IMR-90 (cell line): ENCODE measurements at regions not wholly inside any gene's neighbourhood (a gene's known extent, or its start where the extent isn't known, plus 50 kb on each side); places are given as distances from the start of the nearest gene placed in this dataset.
"Not testable (repeated sequence)": the region's sequence is repeated elsewhere in the genome, so short reads cannot be mapped to it uniquely, and the experiment has no call there.

Experiments used
- ATAC-seq: fragments of 200-7000 bp; cut with Tn5 transposase; 2 replicates; pipeline ENCODE4 v1.9.1; 2020; ENCODE audit warnings: low read depth, mild to moderate bottlenecking, moderate library complexity
- BruUV-seq: library from RNA; stranded (reverse); fragments of 400-500 nt; replicated peaks from 2 replicates; lab custom pipeline; 2021; lab: Mats Ljungman, UMichigan
- CTCF ChIA-PET: fragments of 300-600 bp; formaldehyde crosslinking; extraction: SDS; loops from one replicate; lab custom pipeline; 2021; ENCODE audit warnings: antibody characterized with exemption; lab: Yijun Ruan, JAX
- POLR2A ChIA-PET: fragments of 300-600 bp; sonication (Branson Sonifier 250); formaldehyde crosslinking; loops from one replicate; lab custom pipeline; 2022; ENCODE audit warnings: antibody characterized with exemption; ENCODE audit not compliant: unreplicated experiment; lab: Charles Lee
- DNase-seq: peaks from one replicate; pipeline ENCODE4 v3.0.0; 2013
- H2AFZ ChIP-seq: replicated peaks from 2 replicates; pipeline ENCODE3; 2013; ENCODE audit warnings: low read length, mild to moderate bottlenecking; ENCODE audit not compliant: poor library complexity
- H2AK5ac ChIP-seq: 2 replicates; pipeline ENCODE4 v1.6.1; 2013; ENCODE audit warnings: low read depth, low read length, inconsistent platforms
- H2AK9ac ChIP-seq: replicated peaks from 2 replicates; pipeline ENCODE3; 2013; ENCODE audit warnings: mild to moderate bottlenecking, low read depth, low read length, moderate library complexity; ENCODE audit not compliant: poor library complexity
- H2BK120ac ChIP-seq: 2 replicates; pipeline ENCODE4 v1.6.1; 2013; ENCODE audit warnings: low read depth, low read length, inconsistent platforms
- H2BK15ac ChIP-seq: 3 replicates; pipeline ENCODE4 v1.6.1; 2013; ENCODE audit warnings: low read depth, low read length, inconsistent platforms
- H2BK20ac ChIP-seq: 2 replicates; pipeline ENCODE4 v1.6.1; 2013; ENCODE audit warnings: low read depth, mild to moderate bottlenecking, inconsistent platforms, low read length, moderate library complexity
- H2BK5ac ChIP-seq: 2 replicates; pipeline ENCODE4 v1.6.1; 2013; ENCODE audit warnings: mild to moderate bottlenecking, low read depth, low read length, inconsistent platforms; ENCODE audit not compliant: poor library complexity, severe bottlenecking
- H3K14ac ChIP-seq: replicated peaks from 2 replicates; pipeline ENCODE4 v1.6.1; 2013; ENCODE audit warnings: low read depth, low read length, inconsistent platforms
- H3K18ac ChIP-seq: 2 replicates; pipeline ENCODE4 v1.6.1; 2013; ENCODE audit warnings: low read depth, low read length, control low read depth
- H3K23ac ChIP-seq: 2 replicates; pipeline ENCODE4 v1.6.1; 2013; ENCODE audit warnings: low read depth, low read length, inconsistent platforms
- H3K27ac ChIP-seq: 2 replicates; pipeline ENCODE4 v1.5.1; 2013; ENCODE audit warnings: mild to moderate bottlenecking, control low read depth, low read length; ENCODE audit not compliant: insufficient read depth
- H3K27me3 ChIP-seq: 2 replicates; pipeline ENCODE4 v1.6.1; 2013; ENCODE audit warnings: low read length; ENCODE audit not compliant: control insufficient read depth, insufficient read depth
- H3K36me3 ChIP-seq: 2 replicates; pipeline ENCODE4 v1.6.1; 2013; ENCODE audit warnings: low read length, mixed read lengths; ENCODE audit not compliant: control insufficient read depth, insufficient read depth
- H3K4ac ChIP-seq: 2 replicates; pipeline ENCODE4 v1.6.1; 2013; ENCODE audit warnings: low read depth, low read length, inconsistent platforms
- H3K4me1 ChIP-seq: 2 replicates; pipeline ENCODE4 v1.6.1; 2013; ENCODE audit warnings: low read length, mixed read lengths; ENCODE audit not compliant: control insufficient read depth, insufficient read depth
- H3K4me2 ChIP-seq: 2 replicates; pipeline ENCODE4 v1.6.1; 2013; ENCODE audit warnings: low read depth, mild to moderate bottlenecking, control low read depth, low read length, moderate library complexity
- H3K4me3 ChIP-seq: 2 replicates; pipeline ENCODE4 v1.5.1; 2013; ENCODE audit warnings: low read depth, mild to moderate bottlenecking, control low read depth, low read length, moderate library complexity; ENCODE audit not compliant: insufficient read depth
- H3K56ac ChIP-seq: 2 replicates; pipeline ENCODE4 v1.6.1; 2013; ENCODE audit warnings: low read length, inconsistent platforms; ENCODE audit not compliant: insufficient read depth; ENCODE audit errors: extremely low read depth
- H3K79me1 ChIP-seq, 2 experiments: 2 replicates each; pipeline ENCODE4 v1.6.1; 2013; ENCODE audit warnings: low read length in 2 of 2, inconsistent platforms in 1 of 2, low read depth in 1 of 2
- H3K9ac ChIP-seq: 2 replicates; pipeline ENCODE4 v1.6.1; 2013; ENCODE audit warnings: low read depth, low read length, control low read depth
- H3K9me1 ChIP-seq: 2 replicates; pipeline ENCODE4 v1.6.1; 2013; ENCODE audit warnings: low read length, inconsistent platforms; ENCODE audit not compliant: insufficient read depth
- H3K9me3 ChIP-seq: 2 replicates; pipeline ENCODE4 v1.6.1; 2013; ENCODE audit warnings: low read length; ENCODE audit not compliant: control insufficient read depth, insufficient read depth
- H4K20me1 ChIP-seq: 2 replicates; pipeline ENCODE4 v1.6.1; 2013; ENCODE audit warnings: low read length, inconsistent platforms; ENCODE audit not compliant: insufficient read depth
- H4K5ac ChIP-seq: 2 replicates; pipeline ENCODE4 v1.6.1; 2013; ENCODE audit warnings: mild to moderate bottlenecking, low read depth, low read length, control low read depth
- H4K8ac ChIP-seq, 2 experiments: 2 replicates each; pipeline ENCODE4 v1.6.1; 2013; ENCODE audit warnings: low read depth in 2 of 2, low read length in 2 of 2, control low read depth in 1 of 2, inconsistent platforms in 1 of 2
- H4K91ac ChIP-seq: 2 replicates; pipeline ENCODE4 v1.6.1; 2013; ENCODE audit warnings: low read depth, low read length, inconsistent platforms; ENCODE audit not compliant: insufficient read depth
- BHLHE40 ChIP-seq: fragments of 150-350 bp; IDR thresholded peaks from 2 replicates; pipeline ENCODE4 v1.6.1; 2016; ENCODE audit warnings: mild to moderate bottlenecking, low read depth, low read length
- CEBPB ChIP-seq: IDR thresholded peaks from 2 replicates; pipeline ENCODE4 v1.6.1; 2012; ENCODE audit warnings: low read depth, low read length, improper control_type of control experiment
- ELK1 ChIP-seq: fragments of 150-350 bp; IDR thresholded peaks from 2 replicates; pipeline ENCODE4 v1.6.1; 2016; ENCODE audit warnings: low read depth, mild to moderate bottlenecking, low read length, moderate library complexity, borderline replicate concordance
- FOS ChIP-seq: fragments of 150-350 bp; IDR thresholded peaks from 2 replicates; pipeline ENCODE4 v1.6.1; 2016; ENCODE audit warnings: low read depth, low read length
- MAFK ChIP-seq: IDR thresholded peaks from 2 replicates; pipeline ENCODE4 v1.6.1; 2012; ENCODE audit warnings: low read depth, low read length, improper control_type of control experiment
- NFE2L2 ChIP-seq: fragments of 150-350 bp; IDR thresholded peaks from 2 replicates; pipeline ENCODE4 v1.6.1; 2016; ENCODE audit warnings: low read depth, mild to moderate bottlenecking, low read length
- RAD21 ChIP-seq: IDR thresholded peaks from 2 replicates; pipeline ENCODE4 v1.6.1; 2012; ENCODE audit warnings: low read length, improper control_type of control experiment
- SMC3 ChIP-seq: fragments of 150-350 bp; IDR thresholded peaks from 2 replicates; pipeline ENCODE4 v1.6.1; 2016; ENCODE audit warnings: low read depth, mild to moderate bottlenecking, antibody characterized with exemption, low read length, moderate library complexity
- WGBS, 2 experiments: methylation state at CpG; one replicate each; pipeline versions ENCODE4 v1.1.5 to v1.1.7; 2013; ENCODE audit warnings: missing lambda C conversion rate in 2 of 2; ENCODE audit not compliant: insufficient read length in 1 of 2; ENCODE audit errors: extremely low coverage in 2 of 2; 5-methylcytosine and 5-hydroxymethylcytosine counted together
- dilution Hi-C: fragments of 300-500 bp; cut with HindIII; formaldehyde crosslinking; loops from one replicate; pipeline ENCODE4 v1.14.3; 2018; ENCODE audit warnings: low sequenced_read_pairs; ENCODE audit not compliant: unreplicated experiment
- in situ Hi-C: fragments of 300-500 bp; cut with MboI; formaldehyde crosslinking; loops from 3 replicates; pipeline ENCODE4 v1.14.3; 2019; ENCODE audit warnings: low sequenced_read_pairs, inconsistent platforms, mixed read lengths
- intact Hi-C: fragments of 100-400 bp; cut with micrococcal nuclease; formaldehyde crosslinking; loops from 2 replicates; pipeline ENCODE4 v1.10.0; 2022

GRCh38 chrX:56343664-56344063 is 111.5 kb downstream of the KLF8 start:
- dilution Hi-C loops = no loop called here
- DNase-seq = no peak
- H4K20me1 ChIP-seq = no peaks in the 10 kb centered on the region

GRCh38 chrX:56358145-56358544 is 126.0 kb downstream of the KLF8 start:
- H4K20me1 ChIP-seq, H3K79me1 ChIP-seq, H3K23ac ChIP-seq, dilution Hi-C loops, H3K14ac ChIP-seq, H3K27ac ChIP-seq, H3K56ac ChIP-seq, H3K9me1 ChIP-seq, H3K9ac ChIP-seq, H2AK5ac ChIP-seq, H3K4me3 ChIP-seq, H2BK15ac ChIP-seq, H4K5ac ChIP-seq, H3K9me3 ChIP-seq, POLR2A ChIA-PET, ATAC-seq, H3K4me1 ChIP-seq, H2AFZ ChIP-seq, H2BK5ac ChIP-seq, H2AK9ac ChIP-seq, intact Hi-C loops, H3K36me3 ChIP-seq, H4K91ac ChIP-seq, CTCF ChIA-PET, H3K4ac ChIP-seq, H4K8ac ChIP-seq, in situ Hi-C loops, H3K4me2 ChIP-seq, H2BK20ac ChIP-seq, H3K18ac ChIP-seq, BruUV-seq, DNase-seq, H2BK120ac ChIP-seq, H3K27me3 ChIP-seq: not testable (repeated sequence)
- WGBS, 2 experiments = no CpG with 5 or more reads among the region's 4 CpGs

More at GRCh38 chrX:56343664-56344063, 111.5 kb downstream of the KLF8 start:
- H4K91ac ChIP-seq = no peak overlapping the region
- H3K4me3 ChIP-seq = no peak overlapping the region
- no peaks in the 10 kb centered on the region; the same call in 1 of the 2 replicates for H3K27me3 ChIP-seq
- intact Hi-C loops (no loop called here), in situ Hi-C loops (no loop called here)
- H3K36me3 ChIP-seq = no peaks in the 10 kb centered on the region
- no peak overlapping the region for H2BK120ac ChIP-seq
- no peak overlapping the region for H3K27ac ChIP-seq
- ATAC-seq = no peak
- no peak overlapping the region for H4K8ac ChIP-seq
- H2AK5ac ChIP-seq = no peak overlapping the region
- H3K23ac ChIP-seq = no peak overlapping the region
- H4K5ac ChIP-seq = no peak overlapping the region
- H3K9ac ChIP-seq = no peak overlapping the region
- no peak overlapping the region for H2AK9ac ChIP-seq
- ChIA-PET POLR2A (no interaction called here), CTCF (no interaction called here)
- H3K79me1 ChIP-seq = no peaks in the 10 kb centered on the region
- H3K4me2 ChIP-seq = no peak overlapping the region
- H3K9me3 ChIP-seq = no peaks in the 10 kb centered on the region; the same call in 1 of the 2 replicates
- no peak overlapping the region for H2BK15ac ChIP-seq
- H3K9me1 ChIP-seq = no peaks in the 10 kb centered on the region
- no TSS peak for BruUV-seq
- no peak overlapping the region for H3K4ac ChIP-seq
- no peak overlapping the region for H2BK5ac ChIP-seq
- no peak overlapping the region for H2AFZ ChIP-seq
- no peak overlapping the region for H3K18ac ChIP-seq
- no peak overlapping the region for H3K14ac ChIP-seq
- TF ChIP-seq CEBPB (no peak), FOS (no peak), RAD21 (no peak), SMC3 (no peak), ELK1 (no peak), BHLHE40 (no peak), MAFK (no peak), NFE2L2 (no peak)
- no peaks in the 10 kb centered on the region for H3K4me1 ChIP-seq
- 60% methylated on average over 2 of the region's 5 CpGs; no CpG with 5 or more reads in 1 of the 2 experiments for WGBS, 2 experiments
- H3K56ac ChIP-seq = no peak overlapping the region
- no peak overlapping the region for H2BK20ac ChIP-seq
